Liver (tissue), 8 donors: ENCODE measurements at regions not wholly inside any gene's neighbourhood (a gene's known extent, or its start where the extent isn't known, plus 50 kb on each side); places are given as distances from the start of the nearest gene placed in this dataset.

ENCODE experiments used
- DNase-seq: peaks from one replicate; pipeline ENCODE4 v3.0.0-alpha.2; 2017; ENCODE audit warnings: low spot score
- H3K27ac ChIP-seq, 2 donors: one replicate each; pipeline ENCODE4 v1.7.0; 2013; ENCODE audit warnings: inconsistent platforms in 2 of 2, low read length in 2 of 2, control low read depth in 1 of 2, low read depth in 1 of 2, mild to moderate bottlenecking in 1 of 2
- H3K27me3 ChIP-seq, 4 donors: one replicate each; pipeline versions ENCODE4 v1.6.1 to v1.7.0; 2013; ENCODE audit warnings: low read length in 3 of 4, inconsistent platforms in 1 of 4, mild to moderate bottlenecking in 1 of 4, moderate library complexity in 1 of 4; ENCODE audit not compliant: control insufficient read depth in 4 of 4, insufficient read depth in 4 of 4
- H3K36me3 ChIP-seq, 4 donors: one replicate each; pipeline versions ENCODE4 v1.6.1 to v1.7.0; 2013; ENCODE audit warnings: low read length in 3 of 4, mild to moderate bottlenecking in 3 of 4, low read depth in 1 of 4, moderate library complexity in 1 of 4; ENCODE audit not compliant: control insufficient read depth in 4 of 4, insufficient read depth in 3 of 4
- H3K4me1 ChIP-seq, 4 donors: one replicate each; pipeline versions ENCODE4 v1.6.1 to v1.7.0; 2013; ENCODE audit warnings: low read length in 3 of 4, mild to moderate bottlenecking in 3 of 4, moderate library complexity in 1 of 4; ENCODE audit not compliant: control insufficient read depth in 4 of 4, insufficient read depth in 4 of 4
- H3K4me3 ChIP-seq, 3 donors: one replicate each; pipeline versions ENCODE4 v1.6.1 to v1.7.0; 2013; ENCODE audit warnings: low read length in 3 of 3, control low read depth in 1 of 3, low read depth in 1 of 3, mild to moderate bottlenecking in 1 of 3
- H3K9ac ChIP-seq, 2 donors: one replicate each; pipeline ENCODE4 v1.7.0; 2013; ENCODE audit warnings: low read length in 2 of 2, mild to moderate bottlenecking in 2 of 2, moderate library complexity in 2 of 2, control low read depth in 1 of 2, low read depth in 1 of 2
- H3K9me3 ChIP-seq, 4 donors: one replicate each; pipeline versions ENCODE4 v1.6.1 to v1.7.0; 2013; ENCODE audit warnings: low read length in 3 of 4; ENCODE audit not compliant: control insufficient read depth in 4 of 4
- EGR1 ChIP-seq, 2 donors: IDR thresholded peaks; 2 replicates each; pipeline ENCODE4 v1.6.1; 2016 to 2018; ENCODE audit warnings: antibody characterized with exemption in 2 of 2, low read depth in 2 of 2
- FOXA1 ChIP-seq: IDR thresholded peaks from 2 replicates; pipeline ENCODE4 v1.6.1; 2016; ENCODE audit warnings: antibody characterized with exemption
- FOXA2 ChIP-seq: IDR thresholded peaks from 2 replicates; pipeline ENCODE4 v1.6.1; 2016; ENCODE audit warnings: antibody characterized with exemption
- GABPA ChIP-seq, 2 donors: IDR thresholded peaks in 1 of 2; conservative IDR thresholded peaks in 1 of 2; 2 replicates each; pipeline ENCODE4 v1.6.1; 2016; ENCODE audit warnings: antibody characterized with exemption in 2 of 2, mild to moderate bottlenecking in 1 of 2, moderate library complexity in 1 of 2
- HNF4A ChIP-seq, 2 donors: conservative IDR thresholded peaks; 2 replicates each; pipeline ENCODE4 v1.6.1; 2016; ENCODE audit warnings: antibody characterized with exemption in 2 of 2, mild to moderate bottlenecking in 2 of 2
- HNF4G ChIP-seq: IDR thresholded peaks from 2 replicates; pipeline ENCODE4 v1.6.1; 2016; ENCODE audit warnings: antibody characterized with exemption
- JUND ChIP-seq, 2 donors: IDR thresholded peaks; 2 replicates each; pipeline ENCODE4 v1.6.1; 2016; ENCODE audit warnings: antibody characterized with exemption in 2 of 2
- NR2F2 ChIP-seq: IDR thresholded peaks from 2 replicates; pipeline ENCODE4 v1.6.1; 2016; ENCODE audit warnings: antibody characterized with exemption
- RAD21 ChIP-seq, 2 donors: IDR thresholded peaks; 2 replicates each; pipeline ENCODE4 v1.6.1; 2016; ENCODE audit warnings: antibody characterized with exemption in 2 of 2, mild to moderate bottlenecking in 2 of 2
- RXRA ChIP-seq, 2 donors: IDR thresholded peaks; 2 replicates each; pipeline ENCODE4 v1.6.1; 2017 to 2018; ENCODE audit warnings: antibody characterized with exemption in 2 of 2, mild to moderate bottlenecking in 1 of 2
- SP1 ChIP-seq: IDR thresholded peaks from 2 replicates; pipeline ENCODE4 v1.6.1; 2018; ENCODE audit warnings: antibody characterized with exemption, mild to moderate bottlenecking
- TAF1 ChIP-seq: conservative IDR thresholded peaks from 2 replicates; pipeline ENCODE4 v1.6.1; 2016; ENCODE audit warnings: antibody characterized with exemption, mild to moderate bottlenecking
- YY1 ChIP-seq: IDR thresholded peaks from 2 replicates; pipeline ENCODE4 v1.6.1; 2016; ENCODE audit warnings: antibody characterized with exemption, mild to moderate bottlenecking
- WGBS: extraction: QIAGEN DNeasy Blood & Tissue Kit; methylation state at CpG from one replicate; pipeline ENCODE4 v1.1.7; 2013; 5-methylcytosine and 5-hydroxymethylcytosine counted together
- TF ChIP-seq, protein P1 (sequence below): IDR thresholded peaks from 2 replicates; pipeline ENCODE4 v1.6.1; 2016; ENCODE audit warnings: antibody characterized with exemption
- TF ChIP-seq, protein P2 (sequence below): IDR thresholded peaks from 2 replicates; pipeline ENCODE4 v1.6.1; 2016; ENCODE audit warnings: antibody characterized with exemption
- TF ChIP-seq, protein P3 (sequence below): fragments of 150-350 bp; IDR thresholded peaks from 2 replicates; pipeline ENCODE4 v1.5.1; 2017; ENCODE audit warnings: improper control_type of control experiment, low read depth, low read length; ENCODE audit not compliant: missing input control
- TF ChIP-seq, protein P4 (sequence below): IDR thresholded peaks from 2 replicates; pipeline ENCODE4 v1.6.1; 2016; ENCODE audit warnings: antibody characterized with exemption
- TF ChIP-seq, protein P5 (sequence below): IDR thresholded peaks from 2 replicates; pipeline ENCODE4 v1.6.1; 2016; ENCODE audit warnings: antibody characterized with exemption, mild to moderate bottlenecking
- donor health status: healthy.
- donor health status: healthy.
- donor health status: healthy.
- donor health status: healthy.
- donor health status: healthy.

DNA sequence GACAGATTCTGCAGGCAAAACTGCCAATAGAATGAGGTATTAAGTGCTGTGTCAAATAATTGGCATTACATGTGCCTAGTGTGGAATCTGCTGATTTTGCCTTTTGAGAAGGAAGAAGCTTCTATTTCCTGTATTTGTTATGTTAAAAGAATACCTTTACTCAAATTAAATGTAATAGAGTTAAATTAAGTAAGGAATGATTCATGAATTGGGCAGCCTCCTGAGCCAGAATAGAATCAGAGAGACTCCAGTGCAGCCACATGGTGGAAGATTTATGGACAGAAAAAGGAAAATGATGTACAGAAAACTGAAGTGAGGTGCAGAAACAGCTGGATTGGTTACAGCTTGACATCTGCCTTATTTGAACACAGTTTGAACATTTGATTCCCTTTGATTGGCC is 464.4 kb upstream of the SEMA6A start:
- Histone ChIP-seq H3K27ac (no peak overlapping the region), H3K36me3 (no peaks in the 10 kb centered on the region), H3K9me3 (no peaks in the 10 kb centered on the region), H3K9ac (no peak overlapping the region), H3K4me1 (no peaks in the 10 kb centered on the region), H3K4me3 (no peak overlapping the region), H3K27me3 (no peaks in the 10 kb centered on the region)
- TF ChIP-seq, protein P1, sequence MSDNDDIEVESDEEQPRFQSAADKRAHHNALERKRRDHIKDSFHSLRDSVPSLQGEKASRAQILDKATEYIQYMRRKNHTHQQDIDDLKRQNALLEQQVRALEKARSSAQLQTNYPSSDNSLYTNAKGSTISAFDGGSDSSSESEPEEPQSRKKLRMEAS = no peak
- no peak for TF ChIP-seq FOXA1
- TF ChIP-seq, protein P2, sequence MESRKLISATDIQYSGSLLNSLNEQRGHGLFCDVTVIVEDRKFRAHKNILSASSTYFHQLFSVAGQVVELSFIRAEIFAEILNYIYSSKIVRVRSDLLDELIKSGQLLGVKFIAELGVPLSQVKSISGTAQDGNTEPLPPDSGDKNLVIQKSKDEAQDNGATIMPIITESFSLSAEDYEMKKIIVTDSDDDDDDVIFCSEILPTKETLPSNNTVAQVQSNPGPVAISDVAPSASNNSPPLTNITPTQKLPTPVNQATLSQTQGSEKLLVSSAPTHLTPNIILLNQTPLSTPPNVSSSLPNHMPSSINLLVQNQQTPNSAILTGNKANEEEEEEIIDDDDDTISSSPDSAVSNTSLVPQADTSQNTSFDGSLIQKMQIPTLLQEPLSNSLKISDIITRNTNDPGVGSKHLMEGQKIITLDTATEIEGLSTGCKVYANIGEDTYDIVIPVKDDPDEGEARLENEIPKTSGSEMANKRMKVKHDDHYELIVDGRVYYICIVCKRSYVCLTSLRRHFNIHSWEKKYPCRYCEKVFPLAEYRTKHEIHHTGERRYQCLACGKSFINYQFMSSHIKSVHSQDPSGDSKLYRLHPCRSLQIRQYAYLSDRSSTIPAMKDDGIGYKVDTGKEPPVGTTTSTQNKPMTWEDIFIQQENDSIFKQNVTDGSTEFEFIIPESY = no peak
- TF ChIP-seq GABPA (IDR thresholded peaks at IDR 0.05 in 1 of 2, conservative IDR thresholded peaks at IDR 0.05 in 1 of 2) = no peak
- no peak for TF ChIP-seq RXRA (IDR thresholded peaks at IDR 0.05)
- TF ChIP-seq HNF4A (conservative IDR thresholded peaks at IDR 0.05) = no peak
- no peak for TF ChIP-seq SP1
- no peak for TF ChIP-seq FOXA2
- TF ChIP-seq HNF4G = no peak
- no peak for TF ChIP-seq RAD21 (IDR thresholded peaks at IDR 0.05)
- no peak for TF ChIP-seq NR2F2
- TF ChIP-seq EGR1 (IDR thresholded peaks at IDR 0.05; ENCODE audit: low read depth in 2 of 2) = no peak
- TF ChIP-seq TAF1 = no peak
- TF ChIP-seq JUND (IDR thresholded peaks at IDR 0.05) = no peak
- DNase-seq = no peak

DNA sequence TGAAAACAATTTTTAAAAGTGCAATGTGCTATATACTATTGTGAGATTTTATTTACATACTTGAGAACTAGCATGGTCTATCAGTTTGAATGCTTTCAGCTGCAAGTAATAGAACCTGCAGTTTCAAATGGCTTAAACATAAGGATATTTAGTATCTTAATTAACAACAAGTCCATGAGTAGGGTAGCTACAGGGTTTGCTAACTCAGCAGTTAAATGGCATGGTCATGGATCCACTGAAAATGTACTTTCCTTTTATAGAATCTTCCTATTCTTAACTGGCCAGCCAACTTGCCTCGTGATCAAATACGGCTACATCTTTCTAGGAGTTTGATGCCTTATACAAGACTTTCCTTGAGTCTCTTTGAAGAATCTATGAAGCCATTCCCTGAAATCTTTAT is 452.8 kb upstream of the SEMA6A start:
- 89% methylated on average over 2 of the region's 2 CpGs for WGBS
- H3K9me3 ChIP-seq = no peaks in the 10 kb centered on the region
- TF ChIP-seq, protein P1 = no peak
- TF ChIP-seq FOXA1 (no peak), JUND (IDR thresholded peaks at IDR 0.05) (no peak), YY1 (no peak), RAD21 (IDR thresholded peaks at IDR 0.05) (no peak), FOXA2 (no peak), HNF4G (no peak), GABPA (IDR thresholded peaks at IDR 0.05 in 1 of 2, conservative IDR thresholded peaks at IDR 0.05 in 1 of 2) (no peak), HNF4A (conservative IDR thresholded peaks at IDR 0.05) (no peak), RXRA (IDR thresholded peaks at IDR 0.05) (no peak), NR2F2 (no peak), TAF1 (no peak), SP1 (no peak), EGR1 (IDR thresholded peaks at IDR 0.05; ENCODE audit: low read depth in 2 of 2) (no peak)
- TF ChIP-seq, protein P2 = no peak
- TF ChIP-seq, protein P3, sequence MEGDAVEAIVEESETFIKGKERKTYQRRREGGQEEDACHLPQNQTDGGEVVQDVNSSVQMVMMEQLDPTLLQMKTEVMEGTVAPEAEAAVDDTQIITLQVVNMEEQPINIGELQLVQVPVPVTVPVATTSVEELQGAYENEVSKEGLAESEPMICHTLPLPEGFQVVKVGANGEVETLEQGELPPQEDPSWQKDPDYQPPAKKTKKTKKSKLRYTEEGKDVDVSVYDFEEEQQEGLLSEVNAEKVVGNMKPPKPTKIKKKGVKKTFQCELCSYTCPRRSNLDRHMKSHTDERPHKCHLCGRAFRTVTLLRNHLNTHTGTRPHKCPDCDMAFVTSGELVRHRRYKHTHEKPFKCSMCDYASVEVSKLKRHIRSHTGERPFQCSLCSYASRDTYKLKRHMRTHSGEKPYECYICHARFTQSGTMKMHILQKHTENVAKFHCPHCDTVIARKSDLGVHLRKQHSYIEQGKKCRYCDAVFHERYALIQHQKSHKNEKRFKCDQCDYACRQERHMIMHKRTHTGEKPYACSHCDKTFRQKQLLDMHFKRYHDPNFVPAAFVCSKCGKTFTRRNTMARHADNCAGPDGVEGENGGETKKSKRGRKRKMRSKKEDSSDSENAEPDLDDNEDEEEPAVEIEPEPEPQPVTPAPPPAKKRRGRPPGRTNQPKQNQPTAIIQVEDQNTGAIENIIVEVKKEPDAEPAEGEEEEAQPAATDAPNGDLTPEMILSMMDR = no peak
- TF ChIP-seq, protein P4, sequence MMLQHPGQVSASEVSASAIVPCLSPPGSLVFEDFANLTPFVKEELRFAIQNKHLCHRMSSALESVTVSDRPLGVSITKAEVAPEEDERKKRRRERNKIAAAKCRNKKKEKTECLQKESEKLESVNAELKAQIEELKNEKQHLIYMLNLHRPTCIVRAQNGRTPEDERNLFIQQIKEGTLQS = no peak
- TF ChIP-seq, protein P5, sequence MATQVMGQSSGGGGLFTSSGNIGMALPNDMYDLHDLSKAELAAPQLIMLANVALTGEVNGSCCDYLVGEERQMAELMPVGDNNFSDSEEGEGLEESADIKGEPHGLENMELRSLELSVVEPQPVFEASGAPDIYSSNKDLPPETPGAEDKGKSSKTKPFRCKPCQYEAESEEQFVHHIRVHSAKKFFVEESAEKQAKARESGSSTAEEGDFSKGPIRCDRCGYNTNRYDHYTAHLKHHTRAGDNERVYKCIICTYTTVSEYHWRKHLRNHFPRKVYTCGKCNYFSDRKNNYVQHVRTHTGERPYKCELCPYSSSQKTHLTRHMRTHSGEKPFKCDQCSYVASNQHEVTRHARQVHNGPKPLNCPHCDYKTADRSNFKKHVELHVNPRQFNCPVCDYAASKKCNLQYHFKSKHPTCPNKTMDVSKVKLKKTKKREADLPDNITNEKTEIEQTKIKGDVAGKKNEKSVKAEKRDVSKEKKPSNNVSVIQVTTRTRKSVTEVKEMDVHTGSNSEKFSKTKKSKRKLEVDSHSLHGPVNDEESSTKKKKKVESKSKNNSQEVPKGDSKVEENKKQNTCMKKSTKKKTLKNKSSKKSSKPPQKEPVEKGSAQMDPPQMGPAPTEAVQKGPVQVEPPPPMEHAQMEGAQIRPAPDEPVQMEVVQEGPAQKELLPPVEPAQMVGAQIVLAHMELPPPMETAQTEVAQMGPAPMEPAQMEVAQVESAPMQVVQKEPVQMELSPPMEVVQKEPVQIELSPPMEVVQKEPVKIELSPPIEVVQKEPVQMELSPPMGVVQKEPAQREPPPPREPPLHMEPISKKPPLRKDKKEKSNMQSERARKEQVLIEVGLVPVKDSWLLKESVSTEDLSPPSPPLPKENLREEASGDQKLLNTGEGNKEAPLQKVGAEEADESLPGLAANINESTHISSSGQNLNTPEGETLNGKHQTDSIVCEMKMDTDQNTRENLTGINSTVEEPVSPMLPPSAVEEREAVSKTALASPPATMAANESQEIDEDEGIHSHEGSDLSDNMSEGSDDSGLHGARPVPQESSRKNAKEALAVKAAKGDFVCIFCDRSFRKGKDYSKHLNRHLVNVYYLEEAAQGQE = no peak
- H3K27me3 ChIP-seq = no peaks in the 10 kb centered on the region
- no peaks in the 10 kb centered on the region for H3K4me1 ChIP-seq
- H3K36me3 ChIP-seq = no peaks in the 10 kb centered on the region
- no peak for DNase-seq
- no peak overlapping the region for H3K4me3 ChIP-seq
- H3K9ac ChIP-seq = no peak overlapping the region
- H3K27ac ChIP-seq = no peak overlapping the region
